ENCODE measurements at regions not wholly inside any gene's neighbourhood (a gene's known extent, or its start where the extent isn't known, plus 50 kb on each side); places are given as distances from the start of the nearest gene placed in this dataset.

DNA sequence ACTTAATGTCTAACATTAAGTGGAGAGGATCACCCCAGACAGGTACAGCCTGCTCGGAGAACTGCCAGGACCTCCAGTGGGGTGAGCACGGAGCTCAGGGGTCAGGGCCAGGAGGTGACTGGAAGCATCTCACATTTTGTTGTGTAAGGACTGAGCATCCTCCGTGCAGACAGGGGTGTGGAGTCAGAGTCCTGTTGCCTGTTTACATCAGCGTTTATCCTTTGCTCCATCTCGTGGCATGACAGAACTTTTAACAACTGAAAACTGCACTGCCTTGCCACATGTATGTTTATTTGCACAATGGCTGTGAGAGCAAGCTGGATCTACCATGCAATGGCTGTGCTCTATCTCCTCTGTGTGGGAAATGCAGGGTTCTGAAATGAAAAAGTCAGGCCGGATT lies 175.4 kb upstream of the AKR1E2 start:
- Histone ChIP-seq H3K36me3 (ENCODE audit: control insufficient read depth, insufficient read depth, low read length) (no peaks in the 10 kb centered on the region), H3K4me2 (ENCODE audit: insufficient read depth, low read length) (no peak overlapping the region), H2AFZ (ENCODE audit: low read depth, low read length) (no peak overlapping the region), H4K20me1 (replicated peaks; ENCODE audit: control insufficient read depth, insufficient read depth, low read length) (no peaks in the 10 kb centered on the region), H3K27me3 (ENCODE audit: control insufficient read depth in 2 of 2, insufficient read depth in 2 of 2, low read length in 2 of 2) (peaks cover 0 to 6% of the 10 kb centered on the region in 2 experiments; a peak in 2 of 5 replicates), H3K9me3 (replicated peaks; ENCODE audit: control insufficient read depth, insufficient read depth, low read depth, low read length) (no peaks in the 10 kb centered on the region), H3K9ac (ENCODE audit: insufficient read depth in 1 of 2, low read depth in 2 of 2, low read length in 2 of 2) (no peak overlapping the region), H3K27ac (ENCODE audit: extremely low read depth, low read depth, low read length) (no peak overlapping the region), H3K4me3 (no peak overlapping the region), H3K9me1 (ENCODE audit: control insufficient read depth, insufficient read depth, low read length) (no peaks in the 10 kb centered on the region), H3K4me1 (replicated peaks in 1 of 2; ENCODE audit: control insufficient read depth in 2 of 2, insufficient read depth in 2 of 2, low read length in 2 of 2) (no peaks in the 10 kb centered on the region), H3K79me2 (ENCODE audit: control insufficient read depth, insufficient read depth, low read length) (no peaks in the 10 kb centered on the region)
- ATAC-seq (no peak), FAIRE-seq (no peak), DNase-seq (ENCODE audit: extremely low read depth in 1 of 4, low spot score in 3 of 4) (peak in 1 of 4 experiments; percentile 5)
- TF ChIP-seq TRIM28 (IDR thresholded peaks at IDR 0.05), result no peak
- TF ChIP-seq POLR3A (IDR thresholded peaks at IDR 0.05; ENCODE audit: borderline replicate concordance, extremely low read depth, insufficient read depth, insufficient read length), result no peak
- intact Hi-C loops (cut with micrococcal nuclease) (loop anchor here (10.0 kb wide), 2 partner anchors 456 to 1416 kb away; no protein-coding TSS in a partner anchor), in situ Hi-C loops (cut with MboI) (no loop called here)
- POLR2A ChIA-PET, result no interaction called here
- CTCF ChIA-PET (ENCODE audit: low intra/inter-chr PET ratio), result interaction anchor here (0.7 kb wide), 1 partner anchor 242 kb away, joined by 6 read pairs; no protein-coding TSS in a partner anchor
- no TSS peak for BruUV-seq (replicated peaks)
- WGBS (ENCODE audit: insufficient coverage, low coverage, missing lambda C conversion rate), result 0% methylated on average over 6 of the region's 6 CpGs

- Histone ChIP-seq H3K4me2 (ENCODE audit: insufficient read depth, low read length) (no peak overlapping the region), H2AFZ (ENCODE audit: low read depth, low read length) (no peak overlapping the region), H4K20me1 (replicated peaks; ENCODE audit: control insufficient read depth, insufficient read depth, low read length) (no peaks in the 10 kb centered on the region), H3K4me1 (replicated peaks in 1 of 2; ENCODE audit: control insufficient read depth in 2 of 2, insufficient read depth in 2 of 2, low read length in 2 of 2) (no peaks in the 10 kb centered on the region), H3K36me3 (ENCODE audit: control insufficient read depth, insufficient read depth, low read length) (no peaks in the 10 kb centered on the region), H3K27me3 (ENCODE audit: control insufficient read depth in 2 of 2, insufficient read depth in 2 of 2, low read length in 2 of 2) (peaks cover 0 to 6% of the 10 kb centered on the region in 2 experiments; a peak in 1 of 5 replicates), H3K79me2 (ENCODE audit: control insufficient read depth, insufficient read depth, low read length) (no peaks in the 10 kb centered on the region), H3K9me1 (ENCODE audit: control insufficient read depth, insufficient read depth, low read length) (no peaks in the 10 kb centered on the region), H3K27ac (ENCODE audit: extremely low read depth, low read depth, low read length) (no peak overlapping the region), H3K9me3 (replicated peaks; ENCODE audit: control insufficient read depth, insufficient read depth, low read depth, low read length) (no peaks in the 10 kb centered on the region), H3K9ac (ENCODE audit: insufficient read depth in 1 of 2, low read depth in 2 of 2, low read length in 2 of 2) (no peak overlapping the region), H3K4me3 (no peak overlapping the region)
- no TSS peak for BruUV-seq (replicated peaks)
- CTCF ChIA-PET (ENCODE audit: low intra/inter-chr PET ratio), result no interaction called here
- POLR2A ChIA-PET, result no interaction called here
- 0% methylated on average over 3 of the region's 3 CpGs for WGBS (ENCODE audit: insufficient coverage, low coverage, missing lambda C conversion rate)
- FAIRE-seq (no peak), ATAC-seq (no peak), DNase-seq (ENCODE audit: extremely low read depth in 1 of 4, low spot score in 3 of 4) (no peak)
- TF ChIP-seq SRSF7 (optimal IDR thresholded peaks at IDR 0.05; ENCODE audit: low read depth, low read length), result no peak
- in situ Hi-C loops (cut with MboI), result no loop called here
- intact Hi-C loops (cut with micrococcal nuclease), result loop anchor here (10.0 kb wide), 2 partner anchors 455 to 1415 kb away; no protein-coding TSS in a partner anchor
Observed at GRCh38 chr10:4649886-4650508, 176.0 kb upstream of the AKR1E2 start.

Data from K562 (cell line).